AG04449 (cell line): ENCODE measurements at regions not wholly inside any gene's neighbourhood (a gene's known extent, or its start where the extent isn't known, plus 50 kb on each side); places are given as distances from the start of the nearest gene placed in this dataset.

Source experiments
- CTCF ChIA-PET: fragments of 350-600 bp; formaldehyde crosslinking; extraction: SDS; loops from one replicate; lab custom pipeline; 2021; ENCODE audit warnings: antibody characterized with exemption; lab: Yijun Ruan, JAX
- POLR2A ChIA-PET: fragments of 400-600, 350-600 bp; formaldehyde crosslinking; extraction: SDS; loops from one replicate; lab custom pipeline; 2020; ENCODE audit warnings: antibody characterized with exemption, inconsistent platforms; lab: Yijun Ruan, JAX
- DNase-seq: peaks from one replicate; pipeline ENCODE4 v3.0.0-alpha.2; 2010; ENCODE audit warnings: low read depth, low spot score
- H3K4me3 ChIP-seq: 2 replicates; pipeline ENCODE4 v1.5.1; 2011; ENCODE audit warnings: low read depth, mild to moderate bottlenecking, control low read depth, low read length
- TF ChIP-seq, protein P1 (sequence below): IDR thresholded peaks from one replicate; pipeline ENCODE4 v1.5.1; 2011; ENCODE audit warnings: mild to moderate bottlenecking, moderate library complexity, low read length, control low read depth, inconsistent platforms; ENCODE audit not compliant: insufficient read depth; ENCODE audit errors: missing control alignments

DNA sequence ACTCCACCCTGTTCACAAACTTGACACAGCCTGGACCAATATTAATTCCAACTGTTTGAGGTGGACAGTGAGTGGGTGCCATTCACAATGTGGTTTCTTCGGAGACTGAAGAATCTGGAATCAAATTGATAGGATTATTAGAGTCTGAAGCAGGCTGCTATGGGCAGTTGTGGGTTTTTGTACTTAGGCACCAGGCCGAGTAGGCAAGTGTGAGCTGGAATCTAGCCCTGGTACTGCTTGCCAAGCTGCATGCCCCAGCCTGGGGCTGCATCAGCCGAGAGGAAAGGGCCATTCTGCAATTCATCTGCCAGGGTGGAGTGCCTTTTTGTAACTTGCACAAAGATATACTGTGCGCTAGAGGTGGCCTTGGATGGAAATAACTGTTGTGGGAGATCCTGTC, 654.7 kb upstream of the FANCL start:
- TF ChIP-seq, protein P1, sequence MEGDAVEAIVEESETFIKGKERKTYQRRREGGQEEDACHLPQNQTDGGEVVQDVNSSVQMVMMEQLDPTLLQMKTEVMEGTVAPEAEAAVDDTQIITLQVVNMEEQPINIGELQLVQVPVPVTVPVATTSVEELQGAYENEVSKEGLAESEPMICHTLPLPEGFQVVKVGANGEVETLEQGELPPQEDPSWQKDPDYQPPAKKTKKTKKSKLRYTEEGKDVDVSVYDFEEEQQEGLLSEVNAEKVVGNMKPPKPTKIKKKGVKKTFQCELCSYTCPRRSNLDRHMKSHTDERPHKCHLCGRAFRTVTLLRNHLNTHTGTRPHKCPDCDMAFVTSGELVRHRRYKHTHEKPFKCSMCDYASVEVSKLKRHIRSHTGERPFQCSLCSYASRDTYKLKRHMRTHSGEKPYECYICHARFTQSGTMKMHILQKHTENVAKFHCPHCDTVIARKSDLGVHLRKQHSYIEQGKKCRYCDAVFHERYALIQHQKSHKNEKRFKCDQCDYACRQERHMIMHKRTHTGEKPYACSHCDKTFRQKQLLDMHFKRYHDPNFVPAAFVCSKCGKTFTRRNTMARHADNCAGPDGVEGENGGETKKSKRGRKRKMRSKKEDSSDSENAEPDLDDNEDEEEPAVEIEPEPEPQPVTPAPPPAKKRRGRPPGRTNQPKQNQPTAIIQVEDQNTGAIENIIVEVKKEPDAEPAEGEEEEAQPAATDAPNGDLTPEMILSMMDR, result no peak
- no peak for DNase-seq
- no peak overlapping the region for H3K4me3 ChIP-seq
- ChIA-PET CTCF (no interaction called here), POLR2A (no interaction called here)

DNA sequence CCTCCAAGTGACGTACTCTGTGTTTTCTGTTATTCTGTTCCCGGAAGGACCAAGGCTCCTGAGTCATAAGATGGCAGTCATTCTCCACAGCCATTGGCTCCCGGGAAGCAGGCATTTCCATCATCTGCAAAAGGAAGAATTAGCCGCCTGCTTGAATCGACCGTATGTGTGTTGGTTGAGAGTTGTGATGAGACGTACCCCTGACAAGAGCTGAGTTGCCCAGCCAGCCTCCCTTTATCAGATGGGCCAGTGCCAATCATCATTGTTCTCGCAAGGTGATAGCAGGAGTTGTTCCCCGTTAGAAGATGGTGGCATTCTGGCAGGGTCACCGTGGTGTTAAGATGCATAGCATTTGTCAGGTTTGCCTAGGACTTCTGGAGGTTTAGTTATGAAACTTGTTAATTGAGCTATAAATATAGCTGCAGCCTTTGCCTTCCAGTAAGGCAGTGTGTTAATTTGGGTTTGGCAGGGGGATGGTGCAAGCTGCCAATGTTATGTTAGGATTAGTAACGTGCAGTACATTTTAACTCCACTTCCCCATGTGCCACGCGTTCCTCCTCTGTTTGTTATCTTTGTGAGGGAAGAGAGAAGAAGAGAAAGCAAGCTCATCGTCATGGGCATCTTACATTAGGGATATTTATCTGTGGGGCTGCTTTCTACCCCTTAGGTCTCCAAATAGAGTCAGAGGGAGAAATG, 652.7 kb upstream of the FANCL start:
- POLR2A ChIA-PET, result no interaction called here
- CTCF ChIA-PET, result interaction anchor here (1.0 kb wide), 1 partner anchor 25 kb away, joined by 3 read pairs; no protein-coding TSS in a partner anchor
- TF ChIP-seq, protein P1, result no peak
- no peak for DNase-seq
- H3K4me3 ChIP-seq, result no peak overlapping the region

DNA sequence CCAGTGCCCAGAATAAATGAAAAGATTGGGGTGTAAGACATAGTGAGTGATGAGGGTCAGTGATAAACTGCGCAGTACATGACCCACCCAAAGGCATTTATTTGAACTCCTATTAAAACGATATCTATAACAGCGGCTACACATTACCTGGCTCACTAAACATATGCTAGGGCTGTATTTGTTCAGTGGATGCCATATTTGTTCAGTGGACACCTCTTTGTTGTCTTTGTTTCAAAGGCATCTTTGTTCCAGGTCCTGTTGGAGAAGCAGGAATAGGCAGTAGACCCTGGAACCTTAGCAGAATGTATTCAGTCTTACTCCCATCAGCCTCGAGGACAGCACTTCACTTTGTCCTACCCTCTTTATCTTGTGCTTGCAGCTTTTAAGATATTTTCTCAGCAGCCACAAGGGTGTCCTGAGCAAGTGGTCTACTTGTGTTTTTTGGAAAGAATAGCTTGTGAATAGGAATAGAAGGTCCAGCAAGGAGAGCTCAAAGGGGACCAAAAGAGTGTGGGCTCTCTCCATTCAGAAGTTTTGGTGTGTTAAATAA, 650.8 kb upstream of the FANCL start:
- no peak for DNase-seq
- H3K4me3 ChIP-seq, result no peak overlapping the region
- ChIA-PET POLR2A (no interaction called here), CTCF (no interaction called here)
- TF ChIP-seq, protein P1, result no peak

DNA sequence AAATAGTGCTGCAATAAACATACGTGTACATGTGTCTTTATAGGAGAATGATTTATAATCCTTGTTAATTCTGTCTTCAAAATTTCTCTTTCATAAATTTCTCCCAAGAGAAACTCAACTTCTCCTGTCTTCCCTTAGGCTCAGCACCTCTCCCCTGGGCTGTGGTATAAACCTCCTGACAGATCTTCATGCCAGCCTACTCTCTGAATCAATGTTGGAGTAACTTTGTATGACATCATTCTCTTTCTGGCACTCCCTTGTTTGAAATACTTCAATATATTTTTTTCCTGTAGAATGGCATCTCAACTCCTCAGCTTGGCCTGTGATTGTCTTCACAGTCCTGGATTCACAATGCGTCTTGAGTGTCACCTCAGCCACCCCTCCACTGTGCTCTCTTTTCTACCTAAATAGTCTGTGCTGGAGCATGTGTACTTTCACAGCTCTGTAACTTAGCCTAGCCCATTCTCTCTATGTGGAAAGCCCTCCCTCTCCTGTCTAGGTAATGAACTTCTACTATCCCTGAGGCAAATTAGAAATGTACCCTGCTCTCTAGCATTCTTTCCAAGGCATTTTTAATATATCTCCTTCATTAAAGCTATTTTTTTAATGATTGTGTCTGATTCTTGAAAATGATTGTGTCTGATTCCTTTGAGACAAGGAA, 649.9 kb upstream of the FANCL start:
- POLR2A ChIA-PET, result no interaction called here
- no peak for DNase-seq
- CTCF ChIA-PET, result no interaction called here
- H3K4me3 ChIP-seq, result no peak overlapping the region
- TF ChIP-seq, protein P1, result no peak

DNA sequence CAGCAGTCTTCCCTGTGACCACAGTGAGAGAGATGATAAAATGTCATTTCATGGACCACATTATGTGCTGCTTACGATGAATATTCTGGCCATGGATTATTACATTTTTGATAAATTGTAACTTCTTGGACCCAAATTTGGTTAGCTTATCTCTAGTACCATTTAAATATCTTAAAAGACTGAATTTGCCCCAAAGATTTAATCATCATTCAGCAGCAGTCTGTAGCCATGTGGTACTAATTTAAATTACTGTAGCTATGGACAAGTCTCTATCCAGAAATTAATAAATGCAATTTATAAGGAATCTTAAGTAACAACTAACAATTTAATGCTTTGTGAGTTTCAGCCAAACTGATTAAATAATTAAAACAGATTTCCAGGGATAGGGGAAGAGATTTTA, 644.9 kb upstream of the FANCL start:
- POLR2A ChIA-PET, result no interaction called here
- TF ChIP-seq, protein P1, result no peak
- DNase-seq, result no peak
- CTCF ChIA-PET, result no interaction called here
- H3K4me3 ChIP-seq, result no peak overlapping the region

DNA sequence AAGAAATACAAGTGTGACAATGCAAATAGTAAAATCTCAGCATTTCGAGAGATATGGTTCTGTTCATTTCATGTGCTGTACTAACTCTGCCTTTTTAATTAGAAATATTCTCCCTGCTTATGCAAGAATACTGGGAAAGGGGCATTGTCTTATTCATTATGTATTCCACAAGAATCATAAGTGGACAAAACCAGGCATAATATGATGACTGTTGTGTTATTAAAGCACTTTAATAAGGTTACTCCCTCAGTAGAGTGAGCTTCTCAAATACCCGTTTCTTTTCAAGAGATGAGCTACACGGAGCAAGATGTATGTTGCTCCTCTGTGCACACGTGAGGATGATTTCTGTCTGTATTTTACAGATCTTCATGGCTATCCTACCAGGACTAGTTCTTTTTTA, 638.7 kb upstream of the FANCL start:
- no peak for DNase-seq
- POLR2A ChIA-PET, result no interaction called here
- CTCF ChIA-PET, result no interaction called here
- TF ChIP-seq, protein P1, result no peak
- H3K4me3 ChIP-seq, result no peak overlapping the region
